Natural killer cell (primary cell): ENCODE measurements at regions not wholly inside any gene's neighbourhood (a gene's known extent, or its start where the extent isn't known, plus 50 kb on each side); places are given as distances from the start of the nearest gene placed in this dataset.

Experiments used
- ATAC-seq, 3 donors: fragments of 150-1000 bp in 2 of 3; fragments of 200-7000 bp in 1 of 3; cut with Tn5 transposase; 1 replicate in 1 of 3; 2 replicates in 2 of 3; pipeline ENCODE4 v1.10.0; 2021; ENCODE audit warnings: mild to moderate bottlenecking in 2 of 3, moderate library complexity in 2 of 3
- DNase-seq, 2 donors: peaks; one replicate each; pipeline versions ENCODE4 v3.0.0 to v3.0.0-alpha.2; 2013 to 2021; ENCODE audit warnings: mixed read lengths in 1 of 2
- H3K27ac ChIP-seq: one replicate; pipeline ENCODE4 v1.5.1; 2013; ENCODE audit warnings: mild to moderate bottlenecking, low read length
- H3K27me3 ChIP-seq: one replicate; pipeline ENCODE4 v1.6.1; 2013; ENCODE audit warnings: low read length; ENCODE audit not compliant: control insufficient read depth, insufficient read depth
- H3K36me3 ChIP-seq: one replicate; pipeline ENCODE4 v1.6.1; 2013; ENCODE audit warnings: low read length; ENCODE audit not compliant: control insufficient read depth, insufficient read depth
- H3K4me1 ChIP-seq: one replicate; pipeline ENCODE4 v1.6.1; 2013; ENCODE audit warnings: low read length; ENCODE audit not compliant: control insufficient read depth, insufficient read depth
- H3K4me3 ChIP-seq: one replicate; pipeline ENCODE4 v1.5.1; 2013; ENCODE audit warnings: low read length
- H3K9me3 ChIP-seq: one replicate; pipeline ENCODE4 v1.6.1; 2013; ENCODE audit warnings: low read length; ENCODE audit not compliant: control insufficient read depth, insufficient read depth
- H3K27ac Mint-ChIP-seq, 2 donors: one replicate each; pipeline ENCODE4 v1.8.0; 2022; ENCODE audit warnings: mild to moderate bottlenecking in 2 of 2, mixed read lengths in 2 of 2, moderate library complexity in 1 of 2
- H3K27me3 Mint-ChIP-seq, 2 donors: one replicate each; pipeline ENCODE4 v1.8.0; 2022; ENCODE audit warnings: low read depth in 2 of 2, mixed read lengths in 2 of 2
- H3K36me3 Mint-ChIP-seq: one replicate; pipeline ENCODE4 v1.8.0; 2022; ENCODE audit warnings: mixed read lengths
- H3K4me1 Mint-ChIP-seq, 2 donors: one replicate each; pipeline ENCODE4 v1.8.0; 2022; ENCODE audit warnings: mixed read lengths in 2 of 2
- H3K4me3 Mint-ChIP-seq: one replicate; pipeline ENCODE4 v1.8.0; 2022; ENCODE audit warnings: mild to moderate bottlenecking, moderate library complexity, mixed read lengths
- H3K9me3 Mint-ChIP-seq, 2 donors: one replicate each; pipeline ENCODE4 v1.8.0; 2022; ENCODE audit warnings: mixed read lengths in 2 of 2
- CTCF ChIP-seq: fragments of 200-600 bp; IDR thresholded peaks from one replicate; pipeline ENCODE4 v1.8.0; 2022; ENCODE audit warnings: antibody characterized with exemption
- WGBS: methylation state at CpG from one replicate; pipeline ENCODE4 v1.1.7; 2013; ENCODE audit warnings: missing lambda C conversion rate; ENCODE audit not compliant: insufficient coverage; 5-methylcytosine and 5-hydroxymethylcytosine counted together
- intact Hi-C: fragments of 100-400 bp; cut with micrococcal nuclease; formaldehyde crosslinking; loops from one replicate; pipeline ENCODE4 v1.14.2; 2022

- Mint-ChIP-seq H3K36me3 (no peaks in the 10 kb centered on the region), H3K27ac (no peak overlapping the region), H3K4me1 (no peaks in the 10 kb centered on the region), H3K4me3 (no peak overlapping the region), H3K27me3 (peaks cover 0 to 7% of the 10 kb centered on the region in 2 donors), H3K9me3 (peaks cover 0 to 3% of the 10 kb centered on the region in 2 donors)
- Histone ChIP-seq H3K27me3 (no peaks in the 10 kb centered on the region), H3K9me3 (no peaks in the 10 kb centered on the region), H3K4me1 (no peaks in the 10 kb centered on the region), H3K27ac (no peak overlapping the region), H3K4me3 (no peak overlapping the region), H3K36me3 (no peaks in the 10 kb centered on the region)
- DNase-seq, result no peak
- intact Hi-C loops, result no loop called here
- 82% methylated on average over 2 of the region's 3 CpGs for WGBS
- no peak for ATAC-seq
- no peak for TF ChIP-seq CTCF
Observed at GRCh38 chr13:76500894-76501293, 385.3 kb downstream of the KCTD12 start.

- Histone ChIP-seq H3K27ac (no peak overlapping the region), H3K9me3 (no peaks in the 10 kb centered on the region), H3K36me3 (no peaks in the 10 kb centered on the region), H3K4me3 (no peak overlapping the region), H3K4me1 (no peaks in the 10 kb centered on the region), H3K27me3 (no peaks in the 10 kb centered on the region)
- no peak for TF ChIP-seq CTCF
- no peak for DNase-seq
- Mint-ChIP-seq H3K4me3 (no peak overlapping the region), H3K36me3 (no peaks in the 10 kb centered on the region), H3K27me3 (peaks cover 0 to 7% of the 10 kb centered on the region in 2 donors), H3K9me3 (no peaks in the 10 kb centered on the region), H3K4me1 (no peaks in the 10 kb centered on the region), H3K27ac (no peak overlapping the region)
- ATAC-seq, result no peak
- WGBS, result 88% methylated on average over 1 of the region's 1 CpG
- intact Hi-C loops, result no loop called here
Observed at GRCh38 chr13:76499891-76500290, 386.3 kb downstream of the KCTD12 start.

- DNase-seq, result no peak
- TF ChIP-seq CTCF, result no peak
- Mint-ChIP-seq H3K27me3 (peaks cover 0 to 6% of the 10 kb centered on the region in 2 donors), H3K4me1 (no peaks in the 10 kb centered on the region), H3K9me3 (no peaks in the 10 kb centered on the region), H3K36me3 (no peaks in the 10 kb centered on the region), H3K27ac (no peak overlapping the region), H3K4me3 (no peak overlapping the region)
- no peak overlapping the region for H3K4me3 ChIP-seq
- H3K27ac ChIP-seq, result no peak overlapping the region
- H3K36me3 ChIP-seq, result no peaks in the 10 kb centered on the region
- ATAC-seq, result no peak
- no peaks in the 10 kb centered on the region for H3K4me1 ChIP-seq
- H3K27me3 ChIP-seq, result no peaks in the 10 kb centered on the region
- WGBS, result no CpG with 5 or more reads among the region's 1 CpG
- H3K9me3 ChIP-seq, result no peaks in the 10 kb centered on the region
- intact Hi-C loops, result no loop called here
Observed at GRCh38 chr13:76489274-76489673, 396.9 kb downstream of the KCTD12 start.

GRCh38 chr13:76481738-76482137 is 404.5 kb downstream of the KCTD12 start:
- H3K36me3 Mint-ChIP-seq, result no peaks in the 10 kb centered on the region
- H3K27me3 Mint-ChIP-seq, result peaks cover 0 to 6% of the 10 kb centered on the region in 2 donors
- H3K27ac ChIP-seq, result no peak overlapping the region
- H3K4me3 Mint-ChIP-seq, result no peak overlapping the region
- no peak for ATAC-seq
- no peak for TF ChIP-seq CTCF
- no peak overlapping the region for H3K4me3 ChIP-seq
- H3K27me3 ChIP-seq, result no peaks in the 10 kb centered on the region
- H3K4me1 ChIP-seq, result no peaks in the 10 kb centered on the region
- 50% methylated on average over 2 of the region's 2 CpGs for WGBS
- H3K36me3 ChIP-seq, result no peaks in the 10 kb centered on the region
- no peaks in the 10 kb centered on the region for H3K9me3 Mint-ChIP-seq
- H3K4me1 Mint-ChIP-seq, result no peaks in the 10 kb centered on the region
- H3K27ac Mint-ChIP-seq, result no peak overlapping the region
- intact Hi-C loops, result no loop called here
- no peak for DNase-seq
- H3K9me3 ChIP-seq, result no peaks in the 10 kb centered on the region
